ENCODE measurements at regions not wholly inside any gene's neighbourhood (a gene's known extent, or its start where the extent isn't known, plus 50 kb on each side); places are given as distances from the start of the nearest gene placed in this dataset.

DNA sequence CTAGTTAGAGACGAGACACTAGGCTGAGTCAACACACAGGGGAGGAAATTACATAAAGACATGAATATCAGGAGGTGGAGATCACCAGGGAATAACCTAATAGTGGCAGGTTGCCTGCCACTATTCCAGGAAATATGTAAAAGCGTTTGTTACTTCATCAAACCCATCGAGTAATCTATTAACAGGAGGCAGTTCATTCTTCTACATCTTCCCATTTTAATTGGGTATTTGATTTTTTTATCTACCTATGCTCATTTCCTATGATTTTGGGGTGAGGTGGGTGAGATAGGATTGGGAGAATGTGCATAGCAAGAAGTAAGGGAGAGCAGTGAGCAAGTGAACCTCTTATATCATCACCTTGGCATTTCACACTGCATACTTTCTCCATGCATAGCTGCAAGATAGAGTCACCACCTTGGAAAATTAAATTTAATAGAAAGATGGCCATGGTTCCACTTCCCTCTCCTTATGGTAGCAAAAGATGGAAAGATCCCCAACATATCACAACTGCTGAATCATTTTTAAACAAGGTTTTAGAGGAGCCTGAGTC lies 312.2 kb downstream of the TMEM114 start:
- DNase-seq, result no peak

DNA sequence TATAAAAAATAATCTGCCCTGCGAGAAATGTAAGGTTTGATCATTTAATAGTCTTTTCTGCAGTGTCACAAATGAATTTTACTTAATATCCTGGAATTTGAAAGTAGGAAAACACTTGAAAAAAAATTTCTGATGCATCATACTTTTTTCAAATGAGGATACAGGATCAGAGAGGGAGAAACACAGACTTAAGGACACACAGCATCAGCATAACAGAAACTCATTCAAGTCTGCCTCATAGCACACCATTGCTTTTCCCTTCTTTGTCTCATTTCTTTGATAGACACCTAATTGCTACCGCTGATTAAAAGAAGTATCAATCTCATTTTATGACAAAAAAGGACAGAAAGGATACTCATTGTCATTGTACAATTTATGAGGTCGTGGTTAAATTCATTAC lies 319.0 kb downstream of the TMEM114 start:
- DNase-seq, result no peak

DNA sequence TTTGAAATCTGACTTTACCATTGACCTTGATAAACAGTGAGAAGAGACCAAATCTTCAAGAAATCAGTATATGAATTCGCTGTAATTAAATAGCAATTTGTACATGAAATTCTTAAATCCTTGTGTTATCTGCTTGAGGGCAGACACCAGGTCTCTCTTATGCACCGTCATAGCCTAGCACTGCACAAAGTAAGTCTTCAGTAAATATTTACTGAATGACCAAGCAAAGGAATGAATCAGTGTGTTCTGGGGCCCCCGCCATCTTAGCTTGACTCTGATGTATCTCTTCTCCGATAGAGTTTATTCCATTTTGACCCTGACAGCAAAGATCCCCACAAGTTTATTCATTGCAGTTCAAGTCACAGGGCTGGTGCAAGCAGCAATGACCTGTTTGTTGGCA lies 328.0 kb downstream of the TMEM114 start:
- no peak for DNase-seq

DNA sequence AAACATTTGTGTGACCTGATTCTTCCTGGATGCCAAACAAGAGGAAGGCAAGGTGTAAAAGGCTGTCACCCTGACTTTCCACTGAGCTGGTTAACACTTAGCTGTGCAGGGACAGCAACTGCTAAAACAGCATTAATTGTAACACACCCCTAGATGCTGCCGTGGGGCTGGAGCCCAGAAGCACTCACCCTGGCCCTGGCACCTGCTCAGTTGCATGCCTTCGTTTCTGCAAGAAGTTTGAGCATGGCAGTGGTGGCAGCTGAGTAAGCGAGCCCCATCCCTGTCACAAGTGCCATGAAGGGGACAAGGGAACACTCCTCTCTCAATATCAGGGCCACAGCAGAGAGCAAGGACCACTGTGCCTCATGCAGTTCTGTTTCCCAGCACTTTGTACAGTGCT lies 330.2 kb downstream of the TMEM114 start:
- no peak for DNase-seq

DNA sequence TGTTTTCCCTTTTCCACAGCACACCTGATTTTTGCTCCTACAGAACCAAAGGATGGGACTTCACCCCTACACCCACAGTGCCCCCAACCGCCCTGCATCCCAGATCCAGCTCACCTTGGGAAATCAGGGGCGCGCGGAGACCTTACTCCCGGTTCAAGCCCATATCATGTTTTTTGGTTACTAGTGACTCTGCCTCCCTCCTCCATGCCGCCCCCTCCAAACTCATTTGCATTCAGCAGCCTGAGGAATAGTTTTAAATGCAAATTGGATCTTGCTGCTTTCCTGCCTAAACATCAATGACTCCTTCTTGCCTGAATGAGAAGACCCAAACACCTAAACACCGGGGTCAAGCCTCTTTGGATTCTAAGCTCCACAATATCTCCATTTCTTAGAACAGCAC lies 331.8 kb downstream of the TMEM114 start:
- peak in 1 of 51 donors; percentile 3 for DNase-seq

DNA sequence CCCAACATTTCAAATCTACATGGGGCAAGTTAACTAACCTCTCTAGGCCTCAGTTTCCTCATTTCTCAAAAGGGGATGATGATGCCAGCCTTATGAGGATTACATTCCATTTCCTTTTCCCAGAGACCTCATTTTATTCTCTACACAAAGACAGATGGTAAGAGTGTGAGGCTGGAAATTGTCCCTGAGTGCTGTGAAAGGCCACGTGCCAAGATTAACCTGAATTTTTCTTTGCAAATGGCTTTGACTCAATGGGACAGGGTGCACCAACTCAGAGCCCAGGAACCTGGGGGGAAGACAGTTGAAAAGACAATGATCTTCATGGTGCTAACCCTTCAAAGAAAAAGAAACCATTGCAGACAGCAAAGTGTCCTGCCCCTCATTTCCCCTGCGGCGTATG lies 332.8 kb downstream of the TMEM114 start:
- DNase-seq, result no peak

DNA sequence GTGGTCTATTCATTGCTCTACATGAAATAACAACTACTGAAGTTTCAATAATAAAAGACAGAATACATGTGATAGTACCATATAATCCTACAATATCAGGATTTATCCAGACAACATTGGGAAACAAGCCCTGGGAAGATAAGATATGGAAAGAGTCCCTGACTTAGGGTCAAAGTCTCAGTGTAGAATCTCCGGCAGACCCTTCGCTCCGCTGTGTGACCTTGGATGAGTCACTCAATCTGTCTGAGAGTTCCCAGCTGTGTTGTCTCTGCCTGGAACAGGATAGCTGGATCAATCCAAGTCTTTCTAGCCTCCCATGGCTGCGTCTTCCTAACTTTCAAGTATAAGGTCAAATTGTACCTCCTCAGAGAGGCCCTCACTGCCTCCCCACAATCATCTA lies 335.9 kb downstream of the TMEM114 start:
- DNase-seq, result no peak

DNA sequence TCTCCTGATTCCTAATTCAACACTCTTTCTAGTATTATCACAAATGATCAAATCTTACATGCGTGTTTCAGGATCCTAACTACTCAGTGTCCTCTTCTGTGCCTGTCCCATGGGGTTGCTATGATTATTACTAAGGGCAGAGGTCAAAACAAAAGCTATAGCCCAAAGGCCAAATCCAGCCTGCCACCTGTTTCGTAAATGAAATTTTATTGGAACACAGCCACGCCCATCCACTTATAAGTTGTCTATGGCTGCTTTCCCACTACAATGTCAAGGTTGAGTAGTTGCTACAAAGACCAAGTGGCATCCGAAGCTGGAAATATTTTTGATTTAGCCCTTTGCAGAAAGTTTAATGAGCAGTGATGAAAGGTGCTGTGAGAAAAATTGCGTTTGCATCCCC lies 336.6 kb downstream of the TMEM114 start:
- no peak for DNase-seq

DNA sequence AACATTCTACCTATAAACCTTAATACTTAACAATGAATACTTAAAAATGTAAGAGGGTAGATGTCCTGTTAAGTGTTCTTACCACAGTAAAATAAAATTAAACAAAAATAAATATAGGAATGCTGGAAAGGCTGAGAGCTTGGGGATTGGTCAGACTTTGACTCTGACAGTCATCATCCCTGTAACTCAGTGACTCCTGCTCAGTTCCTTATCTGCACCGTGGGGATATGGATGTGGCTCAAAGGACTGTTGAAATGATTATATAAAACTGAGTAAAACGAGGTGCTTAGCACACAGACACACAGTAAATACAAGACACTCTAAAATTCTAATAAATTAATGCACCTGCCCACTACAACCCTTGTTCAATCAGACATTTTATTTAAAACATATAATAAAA lies 338.6 kb downstream of the TMEM114 start:
- DNase-seq, result no peak

DNA sequence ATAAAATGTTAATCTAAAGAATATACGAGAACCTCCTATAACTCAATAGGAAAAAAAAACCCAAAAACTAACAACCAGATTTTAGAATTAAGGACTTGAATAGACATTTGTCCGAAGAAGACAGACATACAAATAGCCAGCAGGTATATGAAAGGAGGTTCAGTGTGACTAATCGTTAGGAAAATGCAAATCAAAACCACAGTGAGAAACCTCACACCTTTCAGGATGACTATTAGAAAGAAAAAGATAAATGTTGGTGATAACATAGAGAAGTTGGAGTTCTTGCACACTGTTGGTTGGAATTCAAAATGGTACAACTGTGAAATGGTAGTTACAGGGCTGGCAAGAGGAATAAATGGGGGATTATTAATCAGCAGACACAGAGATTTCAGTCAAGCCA lies 339.0 kb downstream of the TMEM114 start:
- DNase-seq, result no peak

DNA sequence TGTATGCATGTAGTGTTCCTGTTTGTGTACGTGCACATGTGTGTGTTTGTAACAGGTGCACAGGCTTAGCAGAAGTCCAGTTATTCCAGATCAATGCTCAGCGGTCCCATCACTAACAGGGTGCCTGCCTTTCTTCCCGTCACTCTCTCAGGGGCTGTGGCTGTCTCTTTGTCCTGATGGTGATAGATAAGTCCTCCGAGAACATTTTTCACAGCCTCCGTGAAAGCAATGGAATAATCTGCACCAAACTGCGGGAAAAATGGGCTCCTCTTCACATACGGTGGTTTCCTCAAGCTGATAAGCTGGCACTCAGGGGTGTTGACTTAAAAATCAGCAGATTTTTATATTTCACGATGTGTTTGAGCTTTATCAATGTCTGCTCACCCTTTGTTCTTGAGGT lies 342.3 kb downstream of the TMEM114 start:
- DNase-seq, result no peak

DNA sequence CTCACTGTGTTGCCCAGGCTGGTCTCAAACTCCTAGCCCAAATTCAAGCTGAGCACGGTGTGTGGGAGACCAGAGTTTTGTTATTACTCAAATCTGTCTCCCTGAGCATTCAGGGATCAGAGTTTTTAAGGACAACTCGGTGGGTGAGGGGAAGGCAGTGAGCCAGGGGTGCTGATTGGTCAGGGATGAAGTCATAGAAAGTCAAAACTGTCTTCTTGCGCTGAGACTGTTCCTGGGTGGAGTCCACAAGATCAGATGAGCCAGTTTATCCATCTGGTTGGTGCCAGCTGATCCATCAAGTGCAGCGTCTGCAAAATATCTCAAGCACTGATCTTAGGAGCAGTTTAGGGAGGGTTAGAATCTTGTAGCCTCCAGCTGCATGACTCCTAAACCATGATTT lies 346.3 kb downstream of the TMEM114 start:
- DNase-seq, result no peak

DNA sequence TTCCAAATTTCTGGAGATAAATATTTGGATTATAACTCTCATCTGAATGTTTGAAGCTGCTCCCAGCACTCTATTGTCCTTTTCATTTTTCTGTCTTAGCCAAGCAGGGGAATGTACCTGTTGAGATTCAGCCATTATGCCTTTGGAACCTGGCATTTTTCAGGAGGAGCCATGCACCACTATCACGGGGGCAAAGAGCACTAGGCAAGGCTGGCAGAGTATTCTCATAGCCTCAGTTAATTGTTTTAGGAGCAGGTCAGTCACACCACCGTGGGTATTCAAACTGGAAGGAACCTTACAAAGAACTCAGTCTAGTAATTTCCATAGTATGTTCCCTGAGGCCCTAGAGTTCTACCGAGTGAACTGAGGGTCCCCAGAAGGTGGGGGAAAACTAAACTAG lies 348.9 kb downstream of the TMEM114 start:
- no peak for DNase-seq

DNA sequence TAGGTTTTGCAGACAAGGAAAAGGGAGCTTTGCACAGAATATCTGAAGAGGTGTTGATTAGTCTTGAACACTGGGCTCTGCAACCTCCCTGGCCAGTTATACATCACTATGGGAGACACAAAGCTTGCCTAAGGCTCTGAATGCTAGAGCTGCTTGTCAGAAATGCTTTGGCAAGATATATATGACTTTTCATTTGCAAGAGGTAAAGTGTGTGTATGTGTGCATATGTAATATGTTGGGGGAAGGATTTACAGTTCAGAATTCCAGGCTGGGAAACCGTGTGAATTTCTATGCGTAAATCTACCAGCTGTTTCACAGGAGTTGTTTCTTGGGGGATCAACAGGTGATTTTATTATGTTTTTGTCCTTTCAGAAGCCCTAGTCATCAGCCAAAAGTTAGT lies 350.9 kb downstream of the TMEM114 start:
- DNase-seq, result no peak

DNA sequence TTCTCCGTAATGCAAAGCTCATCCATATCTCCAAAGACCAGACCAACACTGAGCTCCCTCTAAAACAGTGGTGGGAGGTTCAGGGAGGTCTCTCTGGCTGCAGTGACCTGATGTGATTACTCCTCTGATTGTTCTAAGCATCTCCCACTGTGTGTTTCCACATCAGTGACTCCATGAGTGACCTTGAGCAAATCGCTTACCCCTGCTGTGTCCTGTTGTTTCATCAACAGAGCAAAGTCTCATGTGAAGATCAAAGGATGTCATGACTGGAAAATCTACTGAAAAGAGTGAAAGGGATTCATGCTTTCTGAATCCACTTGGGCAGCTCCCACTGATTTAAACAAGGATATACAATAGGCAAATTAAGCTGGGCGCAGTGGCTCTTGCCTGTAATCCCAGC lies 352.9 kb downstream of the TMEM114 start:
- DNase-seq, result no peak

DNA sequence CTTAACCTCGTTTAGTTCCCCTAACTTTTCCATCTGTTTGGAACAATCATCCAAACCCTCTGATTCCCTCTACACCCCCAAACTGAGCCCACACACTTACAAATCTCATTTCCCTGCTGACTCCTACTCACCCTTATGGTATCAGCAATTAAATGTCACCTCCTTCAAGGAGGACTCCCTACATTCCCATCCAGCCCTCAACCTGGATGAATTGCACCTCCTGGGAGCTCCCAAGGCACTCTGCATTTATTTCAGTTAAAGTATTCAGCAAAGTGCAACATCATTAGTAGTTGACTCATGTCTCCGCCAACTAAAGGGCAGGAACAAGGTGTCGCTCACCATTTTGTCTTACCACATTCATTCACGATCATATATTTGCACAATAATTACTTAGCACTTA lies 353.5 kb downstream of the TMEM114 start:
- DNase-seq, result no peak

DNA sequence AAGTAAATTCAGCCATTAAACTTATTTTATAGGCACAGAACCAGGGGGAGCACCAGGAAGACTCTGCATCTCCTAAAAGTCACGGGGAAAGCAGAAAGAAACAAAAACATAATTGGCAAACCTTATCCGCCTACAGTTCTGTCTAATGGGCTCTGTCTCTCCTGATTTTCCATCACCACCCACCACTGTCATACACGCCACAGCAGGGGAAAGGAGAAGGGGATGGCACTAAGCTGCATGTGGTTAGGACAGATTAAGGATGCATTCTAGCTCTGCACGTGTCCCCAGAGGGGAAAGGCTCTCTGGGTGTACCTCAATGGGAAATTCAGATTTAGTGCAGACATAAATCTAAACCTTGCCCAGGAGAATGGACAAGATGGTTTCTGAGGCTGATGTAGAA lies 359.8 kb downstream of the TMEM114 start:
- no peak for DNase-seq

DNA sequence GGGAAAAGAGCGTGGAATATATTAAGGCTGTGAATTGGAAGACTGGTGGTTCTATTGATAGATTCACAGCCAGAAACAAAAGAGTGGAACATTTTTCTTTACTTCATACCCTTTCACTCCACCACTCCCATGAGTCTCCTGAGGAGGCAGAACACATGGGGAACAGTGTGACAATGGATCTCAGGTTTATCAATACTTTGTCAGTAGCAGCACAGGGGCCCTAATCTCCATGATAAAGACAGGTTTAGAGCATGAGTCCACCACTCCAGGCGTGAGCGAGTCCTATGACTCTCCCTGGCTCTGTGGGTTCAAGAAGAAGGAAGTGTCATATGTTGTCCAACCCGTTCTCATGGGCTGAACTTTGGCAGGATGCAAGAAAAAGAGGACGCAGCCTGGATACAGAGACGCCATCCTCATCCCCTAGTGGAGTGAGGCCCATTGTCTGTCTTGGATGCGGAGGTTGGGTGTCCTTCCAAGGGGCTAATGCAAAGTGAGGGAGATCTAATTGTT lies 361.2 kb downstream of the TMEM114 start:
- DNase-seq, result no peak

DNA sequence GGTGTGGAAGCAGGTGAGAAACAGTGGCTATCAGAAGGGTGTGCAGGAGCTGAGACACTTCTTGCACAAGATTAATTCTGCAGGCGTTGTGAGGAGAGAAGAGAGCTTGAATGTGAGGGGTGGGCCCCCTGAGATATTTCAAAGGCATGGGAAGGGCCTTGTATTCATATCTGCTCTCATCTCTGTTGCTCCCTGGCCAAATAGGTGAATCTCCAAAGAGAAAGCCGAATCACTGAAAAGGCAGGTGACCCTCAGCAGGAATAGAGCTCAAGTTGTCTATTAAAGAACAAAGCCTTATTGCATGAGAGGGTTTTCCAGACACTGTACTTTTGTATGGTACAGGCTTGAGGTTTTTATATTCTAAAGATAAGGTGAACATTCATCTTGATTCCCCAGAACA lies 373.1 kb downstream of the TMEM114 start:
- no peak for DNase-seq

DNA sequence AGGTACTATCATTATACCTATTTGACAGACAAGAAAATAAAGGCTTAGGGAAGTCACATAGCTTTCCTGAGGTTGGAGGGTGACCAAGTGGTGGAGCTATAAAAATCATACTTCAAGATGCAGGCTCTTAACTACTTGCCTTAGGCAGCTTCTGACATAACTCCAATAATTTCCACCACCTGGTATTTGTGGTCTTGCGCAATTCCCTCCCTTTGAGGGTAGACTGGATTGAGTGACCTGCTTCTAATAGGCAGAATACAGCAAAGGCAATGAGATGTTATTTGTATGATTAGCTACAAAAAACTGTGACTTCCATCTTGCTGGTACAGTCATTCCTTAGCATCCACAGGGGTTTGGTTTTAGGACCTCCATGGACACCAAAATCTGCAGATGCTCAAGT lies 385.5 kb downstream of the TMEM114 start:
- no peak for DNase-seq

DNA sequence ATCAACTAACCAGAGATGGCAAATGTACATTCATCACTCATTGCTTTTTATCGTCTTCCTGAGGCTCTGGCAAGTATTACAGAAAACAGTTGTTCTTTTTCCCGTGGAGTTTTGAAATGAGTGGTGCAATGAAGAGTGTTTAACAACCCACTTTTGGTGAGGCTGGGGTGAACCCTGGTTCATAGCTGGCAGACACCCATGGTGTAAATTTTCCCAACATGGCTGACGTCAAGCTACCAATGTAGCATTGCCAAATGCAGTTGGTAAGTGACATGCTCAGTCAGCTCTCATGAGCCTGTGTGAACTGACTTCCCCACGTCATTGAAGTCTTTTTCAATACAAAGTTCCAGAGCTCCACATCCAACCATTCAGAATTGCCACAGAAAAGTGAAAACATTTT lies 386.2 kb downstream of the TMEM114 start:
- no peak for DNase-seq

DNA sequence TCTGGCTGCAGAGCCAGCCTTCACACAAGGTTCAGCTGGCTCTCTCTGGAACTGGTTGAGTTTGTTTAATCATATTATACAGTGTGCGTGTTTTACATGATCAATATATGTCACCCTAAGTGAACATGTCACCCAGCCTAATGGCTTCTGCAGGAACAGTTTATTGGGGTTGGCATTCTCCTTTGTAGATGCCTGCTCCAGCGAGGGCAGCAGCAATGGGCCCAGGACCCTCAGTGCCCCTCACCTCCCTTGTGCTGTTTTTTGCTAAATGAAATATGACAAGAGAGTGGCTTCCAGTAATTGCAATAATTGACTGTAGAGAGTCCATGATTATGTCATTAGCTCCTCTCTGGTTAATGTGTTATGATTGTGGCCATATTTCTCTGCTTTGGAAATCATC lies 387.2 kb downstream of the TMEM114 start:
- no peak for DNase-seq

DNA sequence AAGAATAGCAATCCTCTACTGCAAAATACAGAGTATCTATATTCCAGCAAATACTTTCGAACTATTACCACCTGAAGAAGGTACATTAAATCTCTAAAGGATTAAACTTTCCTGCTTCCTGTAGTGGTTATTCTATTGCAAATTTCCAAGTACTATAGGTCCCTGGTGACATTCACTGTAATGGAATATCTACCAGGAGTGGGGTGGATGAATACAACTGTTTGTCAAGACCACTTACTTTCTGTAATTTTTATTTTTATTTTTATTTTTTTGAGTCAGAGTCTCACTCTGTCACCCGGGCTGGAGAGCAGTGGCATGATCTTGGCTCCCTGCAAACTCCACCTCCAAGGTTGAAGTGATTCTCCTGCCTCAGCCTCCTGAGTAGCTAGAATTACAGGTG lies 389.5 kb downstream of the TMEM114 start:
- no peak for DNase-seq

DNA sequence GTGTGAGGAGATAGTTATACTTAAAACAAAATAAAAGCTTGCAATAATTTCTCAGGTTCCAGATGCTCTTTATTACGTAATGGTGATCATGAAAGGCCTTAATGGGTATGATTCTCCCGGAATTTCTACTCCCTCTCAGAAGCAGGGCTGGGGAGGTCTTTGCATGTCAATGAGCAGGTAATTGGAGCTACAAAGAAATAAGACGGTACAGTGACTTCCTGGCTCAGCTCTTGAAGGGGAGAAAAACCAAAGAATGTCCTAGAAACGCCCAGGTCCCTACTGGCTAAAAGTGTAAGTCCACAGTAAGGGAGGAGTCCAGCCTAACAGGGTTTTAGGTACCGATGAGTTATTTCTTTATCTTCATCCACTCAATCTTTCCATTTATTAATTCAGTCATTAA lies 390.9 kb downstream of the TMEM114 start:
- no peak for DNase-seq

DNA sequence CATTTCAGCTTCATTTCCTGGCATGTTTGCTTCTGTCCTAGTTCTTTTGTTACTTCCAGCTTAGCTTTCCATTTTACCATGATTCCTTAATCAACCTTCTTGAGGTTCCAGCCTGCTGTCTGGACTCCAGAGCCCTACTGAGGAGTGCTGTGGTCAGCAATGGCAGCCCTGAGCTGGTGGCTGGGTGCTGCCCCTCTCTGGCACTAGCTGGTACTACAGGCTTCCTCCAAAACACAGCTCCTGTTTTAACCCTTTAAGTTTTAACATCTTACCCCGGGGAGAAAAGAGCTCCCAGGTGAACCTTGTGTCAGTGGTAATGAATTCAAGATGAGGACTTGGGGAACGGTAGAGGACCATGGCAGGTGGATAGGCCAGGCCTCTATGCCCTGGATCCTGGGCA lies 395.5 kb downstream of the TMEM114 start:
- DNase-seq, result no peak

Data from hypothalamus (tissue), 51 donors.